ENCODE measurements at regions not wholly inside any gene's neighbourhood (a gene's known extent, or its start where the extent isn't known, plus 50 kb on each side); places are given as distances from the start of the nearest gene placed in this dataset.
"Not testable (repeated sequence)": the region's sequence is repeated elsewhere in the genome, so short reads cannot be mapped to it uniquely, and the experiment has no call there.

- DNase-seq (ENCODE audit: low spot score): no peak
These were observed 61.2 kb upstream of the AKIRIN2 start for GRCh38 chr6:87763276-87763675.

GRCh38 chr6:87762116-87762515, 60.1 kb upstream of the AKIRIN2 start:
- DNase-seq (ENCODE audit: low spot score): no peak

GRCh38 chr6:87757792-87758191, 55.8 kb upstream of the AKIRIN2 start:
- DNase-seq (ENCODE audit: low spot score): no peak

GRCh38 chr6:87756858-87757257, 54.8 kb upstream of the AKIRIN2 start:
- DNase-seq (ENCODE audit: low spot score): no peak

GRCh38 chr6:87755708-87756671, 54.0 kb upstream of the AKIRIN2 start:
- no peak for DNase-seq (ENCODE audit: low spot score)

GRCh38 chr6:87754828-87755227, 52.8 kb upstream of the AKIRIN2 start:
- DNase-seq (ENCODE audit: low spot score): no peak

- no peak for DNase-seq (ENCODE audit: low spot score)
These were observed 51.2 kb upstream of the AKIRIN2 start for GRCh38 chr6:87753131-87753685.

- not testable (repeated sequence) for DNase-seq (ENCODE audit: low spot score)
These were observed 50.5 kb upstream of the AKIRIN2 start for GRCh38 chr6:87752503-87752902.
